GM19455 (cell line): ENCODE measurements at regions not wholly inside any gene's neighbourhood (a gene's known extent, or its start where the extent isn't known, plus 50 kb on each side); places are given as distances from the start of the nearest gene placed in this dataset.
"Not testable (repeated sequence)": the region's sequence is repeated elsewhere in the genome, so short reads cannot be mapped to it uniquely, and the experiment has no call there.

ENCODE experiments used
- ATAC-seq: cut with Tn5 transposase; IDR thresholded peaks from one replicate; pipeline ENCODE4 v1.9.1; 2021; ENCODE audit not compliant: unreplicated experiment

DNA sequence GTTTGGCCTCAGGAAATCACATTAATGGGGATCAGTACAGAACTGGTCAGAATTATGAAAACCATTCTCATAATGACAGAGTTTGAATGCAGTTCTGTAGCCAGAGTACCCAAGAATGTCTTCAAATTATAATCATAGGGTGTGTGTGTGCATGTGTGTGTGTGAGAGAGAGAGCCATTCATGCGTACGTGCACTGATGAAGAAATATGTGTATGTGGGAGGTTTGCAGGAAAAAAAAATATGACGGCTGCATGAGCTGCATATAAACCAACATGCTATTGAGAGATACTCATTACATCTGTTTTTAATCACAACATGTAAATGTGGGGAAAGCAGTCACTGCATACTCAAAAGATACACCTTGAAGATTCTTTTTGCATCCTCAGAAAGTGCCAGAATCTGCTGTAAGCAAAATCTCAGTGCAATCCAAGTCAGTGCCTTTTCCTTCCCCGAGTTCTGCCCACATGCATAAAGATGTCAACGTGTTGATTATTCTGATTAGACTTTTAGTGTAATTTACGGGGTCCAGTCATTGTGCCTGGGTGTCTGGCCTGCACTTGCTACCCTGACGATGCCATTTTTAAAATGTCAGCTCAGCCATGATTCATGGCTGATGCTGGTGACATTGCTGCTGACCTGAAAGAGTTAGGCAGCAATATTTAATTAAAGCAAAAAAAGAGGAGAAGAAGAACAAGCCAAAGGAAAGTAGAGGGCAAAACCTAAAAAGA is 378.7 kb upstream of the ZFHX3 start:
- no peak for ATAC-seq

DNA sequence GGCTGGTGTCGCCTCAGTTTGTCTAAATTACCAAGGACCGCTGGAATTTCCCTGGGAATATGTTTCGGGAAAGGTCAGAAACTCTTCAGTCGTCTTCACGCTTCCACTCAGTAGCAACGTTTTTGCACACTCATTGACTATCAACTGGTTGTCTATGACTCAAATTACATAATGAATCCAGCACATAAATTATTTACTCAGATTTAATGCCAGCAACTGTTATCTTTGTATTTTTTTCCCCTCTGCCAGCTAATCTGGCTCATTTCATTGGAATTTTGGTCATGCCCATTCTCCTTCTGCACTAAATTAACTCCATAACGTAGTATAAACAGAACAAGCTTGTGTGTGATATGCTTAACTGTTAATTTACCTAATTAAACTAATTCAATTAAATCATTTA is 372.7 kb upstream of the ZFHX3 start:
- no peak for ATAC-seq

DNA sequence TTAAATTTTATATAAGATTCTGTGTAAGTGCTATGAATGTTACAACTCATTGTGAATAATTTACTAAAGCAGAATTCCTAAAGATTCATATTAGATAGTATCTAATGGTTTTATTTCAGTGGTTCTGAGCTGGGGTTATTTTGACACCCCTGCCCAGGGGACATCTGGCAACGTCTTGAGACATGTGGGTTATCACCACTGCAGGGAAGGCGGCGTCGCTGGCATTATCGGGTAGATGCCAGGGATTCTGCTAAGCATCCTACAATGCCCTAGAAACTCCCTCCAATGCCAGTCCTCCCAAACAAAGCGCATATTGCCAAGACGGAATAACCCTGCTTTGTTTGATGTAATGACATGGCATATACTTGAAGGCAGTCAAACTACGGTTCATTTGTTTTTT is 372.3 kb upstream of the ZFHX3 start:
- no peak for ATAC-seq

DNA sequence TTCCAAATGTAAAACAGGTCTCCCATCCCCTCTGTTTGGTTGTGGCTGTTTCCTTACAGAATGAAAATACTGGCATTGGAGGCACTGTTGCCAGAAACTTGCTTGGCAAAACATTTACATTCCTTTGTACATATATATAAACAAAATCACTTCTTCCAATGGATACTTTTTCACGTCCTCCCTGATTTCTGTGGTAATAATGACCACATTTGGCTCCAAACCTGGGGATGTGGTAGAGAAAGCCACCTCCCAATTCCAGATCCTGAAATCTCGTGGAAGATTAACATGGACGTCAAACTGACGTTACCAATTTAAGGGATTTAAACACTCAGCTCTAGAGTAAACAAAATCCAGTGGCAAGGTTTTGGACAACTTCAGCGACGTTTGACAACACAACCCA is 370.8 kb upstream of the ZFHX3 start:
- ATAC-seq = no peak

DNA sequence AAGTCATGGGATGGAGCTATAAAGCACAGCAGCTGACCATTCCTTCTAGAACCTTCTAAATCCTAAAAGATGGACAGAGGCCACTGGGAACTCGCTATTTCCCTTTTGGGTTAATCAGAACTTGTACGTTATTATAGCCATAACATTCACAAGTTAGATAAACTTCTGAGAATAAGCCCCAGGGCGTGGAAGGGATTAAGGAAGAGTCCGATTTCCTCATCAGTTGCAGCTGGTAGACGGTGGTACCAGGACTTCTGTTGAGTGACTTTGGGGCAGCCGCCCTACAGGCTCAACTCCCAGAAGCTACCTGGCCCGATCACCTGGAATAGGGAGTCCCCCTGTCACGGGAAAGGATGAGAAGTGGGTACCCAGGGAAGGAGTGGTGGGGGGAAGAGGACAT is 370.1 kb upstream of the ZFHX3 start:
- ATAC-seq = no peak

DNA sequence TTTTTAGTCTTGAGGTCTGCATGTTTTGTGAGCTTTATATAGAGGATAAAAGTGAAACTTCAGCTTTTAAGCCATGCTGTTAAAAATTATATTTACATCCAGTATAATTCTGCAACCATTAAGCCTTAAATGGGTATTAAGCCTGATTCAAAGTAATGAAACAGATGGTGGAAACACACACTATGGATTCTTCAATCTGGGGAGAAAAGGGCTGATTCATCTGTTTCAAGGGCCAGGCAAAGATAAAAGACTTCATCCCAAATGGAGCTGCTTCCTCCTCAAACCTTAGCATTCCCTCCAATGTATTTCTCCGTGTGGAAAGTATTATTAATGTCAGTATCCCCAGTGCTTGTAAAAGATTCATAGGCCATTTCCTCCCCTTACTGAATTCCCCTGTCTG is 367.4 kb upstream of the ZFHX3 start:
- ATAC-seq = no peak

DNA sequence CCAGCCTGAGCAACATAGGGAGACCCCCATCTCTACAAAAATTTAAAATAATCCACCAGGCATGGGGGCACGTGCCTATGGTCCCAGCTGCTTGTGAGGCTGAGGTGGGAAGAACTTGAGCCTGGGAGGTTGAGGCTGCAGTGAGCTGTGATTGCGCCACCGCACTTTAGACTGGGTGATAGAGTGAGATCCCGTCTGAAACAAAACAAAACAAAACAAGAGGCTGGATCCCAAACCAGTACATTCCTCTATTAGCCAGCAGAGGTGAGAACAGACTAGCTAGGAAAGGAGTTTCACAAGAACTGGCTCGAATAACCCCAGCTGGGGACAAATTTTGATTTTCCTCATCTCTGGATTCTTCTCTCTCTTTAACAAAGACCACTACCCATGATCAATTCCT is 366.7 kb upstream of the ZFHX3 start:
- ATAC-seq = no peak

DNA sequence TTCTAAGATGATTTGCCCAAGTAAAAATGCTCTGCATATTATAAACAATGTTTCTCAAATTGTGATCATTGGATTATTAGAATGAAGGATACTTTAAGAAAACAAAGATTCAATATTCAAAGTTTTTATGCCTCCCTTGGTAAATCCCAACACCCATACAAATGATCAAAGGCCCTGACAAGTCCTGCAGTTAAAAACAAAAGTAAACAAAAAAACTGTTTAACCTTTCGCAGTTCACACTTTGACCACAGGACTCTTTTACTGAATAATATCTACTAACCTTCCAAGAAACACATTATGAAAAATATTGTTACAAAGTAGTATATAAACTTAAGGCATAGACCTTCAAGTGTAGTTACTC is 365.9 kb upstream of the ZFHX3 start:
- no peak for ATAC-seq

DNA sequence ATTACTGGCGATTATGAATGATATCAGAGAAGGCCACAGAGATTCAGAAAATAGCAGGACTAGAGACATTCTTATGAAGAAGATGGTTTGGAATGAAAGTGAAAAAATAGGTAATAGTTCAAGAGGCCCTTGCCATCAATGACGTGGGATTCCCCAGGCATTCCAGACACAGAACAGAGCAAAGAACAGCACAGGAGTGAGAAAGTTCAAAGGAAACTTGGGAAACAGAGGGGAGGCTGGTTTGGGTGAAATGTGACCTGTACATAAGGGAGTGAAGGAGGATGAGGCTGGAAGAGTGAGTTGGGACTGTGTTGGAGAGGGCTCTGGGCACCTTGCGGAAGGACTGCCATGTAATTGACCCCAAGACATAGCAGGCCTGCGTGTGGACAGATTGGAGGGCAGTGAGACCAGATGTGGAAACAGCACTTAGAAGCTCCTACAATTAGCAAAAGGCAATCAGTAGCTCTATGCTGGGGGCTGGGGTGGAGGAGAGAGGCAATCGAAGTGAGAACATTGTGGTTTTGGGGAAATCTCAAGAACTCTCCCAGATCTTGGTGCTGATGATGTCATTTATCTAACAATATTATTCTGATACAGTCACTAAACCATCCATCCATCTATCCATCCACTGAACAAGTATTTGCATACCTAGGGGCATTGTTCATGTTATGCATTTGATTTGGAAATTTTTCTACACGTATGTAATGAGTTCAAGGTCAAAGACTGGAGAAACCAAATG is 365.3 kb upstream of the ZFHX3 start:
- ATAC-seq = no peak

DNA sequence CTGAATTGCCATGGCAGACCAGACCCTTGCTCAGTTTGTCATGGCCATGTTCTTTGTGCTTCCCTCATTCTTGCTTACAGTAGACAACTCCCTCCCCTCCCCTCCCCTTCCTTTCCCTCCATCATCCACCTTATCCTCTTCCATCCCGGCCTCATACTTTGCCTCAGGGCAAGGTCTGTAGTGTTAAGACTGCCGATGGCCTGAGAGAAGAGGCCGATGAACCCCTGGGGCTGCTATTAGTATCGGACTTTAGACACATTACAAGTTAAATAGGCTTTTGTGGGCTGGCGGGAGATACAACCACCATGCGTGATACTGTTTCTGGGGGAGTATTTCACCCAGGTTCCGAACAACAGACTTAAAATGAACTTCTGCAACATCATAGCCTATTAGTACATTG is 364.5 kb upstream of the ZFHX3 start:
- ATAC-seq = no peak

DNA sequence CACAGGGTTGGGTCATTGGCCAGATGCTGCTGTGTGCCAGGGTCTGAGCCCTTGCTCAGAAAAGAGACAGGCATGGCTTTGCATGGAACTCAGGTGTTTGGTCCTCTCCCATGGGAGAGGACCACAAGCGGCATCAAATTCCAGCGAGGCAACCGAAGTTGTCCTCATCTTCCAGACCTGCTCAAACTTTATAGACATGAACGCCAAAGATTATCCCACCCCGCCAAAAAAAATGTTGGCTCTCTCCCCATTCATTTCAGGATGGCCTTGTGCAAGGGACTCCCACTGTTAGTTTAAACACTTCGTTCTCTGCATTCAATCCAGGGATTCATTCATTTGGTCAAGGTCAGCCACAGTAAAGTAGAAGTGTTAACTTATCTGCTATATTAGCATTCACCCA is 360.8 kb upstream of the ZFHX3 start:
- ATAC-seq = no peak

DNA sequence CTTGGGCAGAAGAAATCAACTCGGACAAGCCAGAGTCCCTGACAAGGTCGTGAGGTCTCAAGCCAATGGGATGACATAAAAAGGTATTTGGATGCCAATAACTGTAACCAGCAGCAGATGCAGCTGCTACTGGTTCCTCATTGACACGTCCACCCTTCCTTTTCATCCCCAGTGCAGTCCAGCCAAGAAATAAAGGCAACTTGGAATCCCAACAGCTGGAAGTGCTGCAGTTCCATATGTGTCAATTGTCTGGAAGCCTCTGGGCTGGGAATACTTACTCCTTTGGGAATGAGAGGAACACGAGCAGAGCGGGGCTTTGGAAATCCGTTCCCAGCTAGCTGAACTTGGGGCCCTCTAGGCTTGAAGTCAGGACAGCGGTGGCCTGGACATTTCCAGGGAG is 360.4 kb upstream of the ZFHX3 start:
- no peak for ATAC-seq

DNA sequence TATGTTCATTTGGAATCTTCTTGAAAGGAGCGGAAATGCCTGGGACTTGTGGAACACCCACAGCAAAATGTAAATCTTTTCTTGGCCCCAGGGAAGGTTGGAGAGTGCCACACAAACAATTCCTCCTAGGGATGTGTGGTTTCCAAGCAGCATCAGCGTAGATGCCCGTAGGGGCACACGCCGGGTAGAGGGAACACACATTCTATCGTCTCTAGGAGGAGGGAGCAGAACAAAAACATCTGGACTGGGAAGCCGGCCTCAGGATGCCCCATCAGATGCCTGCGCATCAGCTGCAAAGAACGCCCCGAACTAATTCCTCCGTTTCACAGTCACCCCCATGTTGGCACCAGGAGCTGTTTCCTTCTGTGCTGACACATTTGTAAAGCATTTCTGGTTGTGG is 357.9 kb upstream of the ZFHX3 start:
- ATAC-seq = no peak

DNA sequence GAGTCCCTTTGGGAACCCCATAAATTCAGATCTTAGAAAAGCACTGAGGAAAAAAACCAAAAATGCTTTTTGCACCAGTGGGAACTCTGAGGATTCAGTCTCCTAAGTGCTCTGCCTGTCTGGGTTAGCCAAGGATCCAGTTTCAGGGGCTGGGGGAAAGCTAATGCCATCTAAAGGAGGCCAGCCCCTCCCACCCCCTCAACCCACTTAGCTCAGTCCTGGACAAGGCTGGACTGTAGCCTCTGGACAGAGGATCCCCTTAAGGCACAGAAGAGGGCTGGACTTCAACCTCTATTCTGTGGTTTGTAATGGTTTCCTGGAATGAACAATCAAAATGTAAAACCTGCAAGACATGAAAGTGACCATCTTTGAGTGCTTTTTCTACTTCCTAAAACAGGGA is 356.1 kb upstream of the ZFHX3 start:
- ATAC-seq = no peak

DNA sequence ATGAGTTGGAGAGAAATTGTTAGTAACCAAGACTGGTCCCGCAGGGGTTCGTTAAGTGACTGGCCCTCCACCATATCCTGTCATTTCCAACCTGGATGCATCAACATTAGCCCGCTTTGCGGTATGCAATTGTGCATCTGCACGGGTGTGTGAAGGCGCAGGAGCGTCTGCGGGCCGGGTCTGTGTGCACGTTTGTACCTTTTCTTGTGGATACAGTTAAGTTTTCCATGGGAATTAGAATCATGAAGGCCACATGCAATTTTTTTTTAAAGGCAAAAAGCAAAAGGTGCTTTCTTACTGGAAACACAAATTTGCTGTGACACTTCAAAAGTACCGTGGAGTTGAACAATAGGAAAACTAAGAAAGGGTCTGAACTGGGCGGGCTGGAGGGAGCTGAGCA is 355.4 kb upstream of the ZFHX3 start:
- ATAC-seq = no peak

DNA sequence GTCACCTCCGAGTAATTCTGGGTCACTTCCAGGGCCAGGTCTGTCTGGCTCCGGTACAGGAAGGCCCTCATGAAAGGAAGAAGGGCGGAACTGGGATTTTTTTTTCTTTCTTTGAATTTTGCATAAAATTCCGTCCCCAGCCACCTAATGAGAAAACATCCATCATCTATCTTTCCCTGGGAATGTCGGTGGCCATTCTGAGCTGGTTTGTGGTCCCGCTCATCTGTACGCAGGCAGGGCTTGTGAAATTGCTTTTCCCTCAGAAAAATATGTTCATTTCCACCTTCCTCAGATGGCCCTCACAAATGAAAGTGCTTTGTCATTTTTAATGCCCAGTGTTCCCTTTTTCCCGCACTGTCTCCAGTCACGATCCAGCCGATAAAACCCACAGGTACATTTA is 353.0 kb upstream of the ZFHX3 start:
- ATAC-seq = no peak

DNA sequence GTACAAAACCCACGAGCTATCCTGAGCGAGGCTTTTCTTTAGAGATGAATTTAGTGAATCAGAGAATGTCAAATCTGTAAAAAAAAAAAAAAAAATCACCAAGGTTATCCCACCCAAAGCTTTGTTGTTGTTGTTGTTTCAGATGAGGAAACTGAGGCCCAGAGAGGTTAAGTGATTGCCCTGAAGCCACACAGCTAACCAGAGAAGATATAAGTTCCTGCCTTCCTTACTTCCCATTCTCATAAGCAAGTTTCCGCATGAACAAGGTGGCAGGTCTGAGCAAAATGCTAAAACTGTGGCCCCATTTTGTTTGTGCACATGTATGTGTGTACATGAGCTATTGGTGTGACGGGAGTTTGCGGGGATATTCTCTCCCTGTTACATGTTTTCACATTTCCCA is 352.1 kb upstream of the ZFHX3 start:
- ATAC-seq = no peak

DNA sequence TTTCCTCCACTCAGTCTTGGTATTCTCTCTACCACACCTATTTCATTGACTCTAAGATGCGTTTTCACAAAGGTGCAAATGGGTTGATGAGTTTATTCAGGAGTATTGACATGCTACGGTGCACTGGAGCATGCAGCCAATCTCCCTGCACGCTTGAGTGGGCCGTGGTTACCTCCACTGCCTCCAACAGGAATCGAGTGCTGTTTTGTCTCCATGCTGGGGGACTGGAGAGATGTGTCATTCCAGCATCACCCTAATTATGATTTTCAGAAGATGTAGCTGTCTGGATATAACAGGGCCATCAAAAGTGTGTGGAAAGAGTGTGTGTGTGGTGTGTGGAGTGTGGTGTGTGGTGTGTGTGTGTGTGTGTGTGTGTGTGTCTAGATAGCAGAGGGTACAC is 351.6 kb upstream of the ZFHX3 start:
- no peak for ATAC-seq

DNA sequence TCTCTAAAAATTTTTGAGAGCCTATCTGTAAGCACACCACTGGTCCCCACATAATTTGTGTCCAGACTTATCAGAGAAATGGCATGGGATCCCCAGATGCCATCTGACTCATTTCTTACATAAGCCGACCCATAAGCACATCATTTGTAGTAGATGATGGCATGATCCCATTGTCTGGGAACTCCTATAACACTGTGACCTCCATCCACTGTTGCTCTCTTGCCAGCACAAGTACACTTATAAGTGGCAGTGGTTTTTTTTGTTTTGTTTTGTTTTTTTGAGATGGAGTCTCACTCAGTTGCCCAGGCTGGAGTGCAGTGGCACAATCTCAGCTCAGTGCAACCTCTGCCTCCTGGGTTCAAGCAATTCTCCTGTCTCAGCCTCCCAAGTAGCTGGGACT is 350.7 kb upstream of the ZFHX3 start:
- ATAC-seq = not testable (repeated sequence)

DNA sequence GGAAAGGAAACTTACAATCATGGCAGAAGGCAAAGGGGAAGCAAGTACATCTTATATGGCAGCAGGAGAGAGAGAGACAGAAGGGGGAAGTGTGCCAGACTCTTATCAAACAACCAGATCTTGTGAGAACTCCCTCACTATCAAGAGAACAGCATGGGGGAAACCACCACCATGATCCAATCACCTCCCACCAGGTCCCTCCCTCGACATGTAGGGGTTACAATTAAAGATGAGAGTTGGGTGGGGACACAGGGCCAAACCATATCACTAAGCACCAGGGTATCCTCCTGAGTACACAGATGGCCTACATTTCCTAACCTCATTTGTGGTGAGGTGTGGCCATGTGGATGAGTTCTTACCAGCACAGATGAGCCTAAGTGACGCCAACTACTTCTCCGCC is 348.6 kb upstream of the ZFHX3 start:
- ATAC-seq = no peak

DNA sequence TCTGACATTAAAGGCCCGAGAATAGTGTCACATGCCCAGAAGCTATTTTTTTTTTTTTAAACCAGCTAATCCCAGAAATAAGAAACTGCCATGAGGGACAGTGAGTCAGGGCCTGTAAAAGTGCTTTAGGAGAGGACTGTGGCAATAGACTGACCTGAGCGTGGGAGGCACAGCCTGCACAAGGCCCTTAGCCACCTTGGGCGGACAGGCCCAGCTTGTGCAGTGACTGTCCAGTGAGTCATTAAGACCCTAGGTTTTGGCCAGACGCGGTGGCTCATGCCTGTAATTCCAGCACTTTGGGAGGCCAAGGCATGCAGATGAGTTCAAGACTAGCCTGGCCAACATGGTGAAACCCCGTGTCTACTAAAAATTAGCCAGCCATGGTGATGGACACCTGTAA is 343.0 kb upstream of the ZFHX3 start:
- ATAC-seq = no peak

DNA sequence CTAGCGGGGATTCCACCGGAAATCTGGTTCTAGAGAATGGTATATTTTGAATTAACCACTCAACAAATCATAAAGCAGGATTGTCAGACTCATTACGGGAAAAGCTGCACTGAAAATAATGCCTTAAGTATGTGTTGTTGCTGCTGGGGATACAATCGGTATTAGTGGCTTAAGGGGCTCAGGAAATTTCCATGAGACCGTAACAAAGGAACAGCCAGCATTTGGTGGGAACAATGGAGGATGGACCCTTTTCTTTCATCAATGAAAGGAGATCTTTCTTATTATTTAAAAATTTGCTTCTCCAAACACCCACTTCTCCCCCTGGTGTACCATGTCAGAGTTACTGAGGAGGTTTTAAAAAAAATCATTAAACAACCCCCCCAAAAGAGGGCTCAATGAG is 342.6 kb upstream of the ZFHX3 start:
- no peak for ATAC-seq

DNA sequence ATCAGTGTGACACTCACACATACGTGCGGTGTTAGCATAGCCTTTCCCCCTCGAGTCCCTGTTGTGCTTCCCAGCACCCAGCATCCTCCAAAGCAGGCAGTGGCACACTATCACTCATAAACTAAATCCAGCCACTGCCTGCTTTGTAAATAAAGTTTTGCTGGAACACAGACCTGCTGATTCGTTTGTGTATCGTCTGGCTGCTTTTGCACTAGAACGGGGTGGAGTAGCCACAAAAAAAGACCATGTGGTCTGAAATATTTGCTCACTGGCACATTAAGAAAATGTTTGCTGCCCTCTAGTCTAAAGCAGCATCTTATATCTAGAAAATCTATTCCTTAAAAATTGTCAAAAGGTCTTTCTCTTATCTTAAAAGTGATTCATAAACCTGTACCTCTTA is 341.2 kb upstream of the ZFHX3 start:
- no peak for ATAC-seq
